HEK293 (cell line): ENCODE measurements at regions not wholly inside any gene's neighbourhood (a gene's known extent, or its start where the extent isn't known, plus 50 kb on each side); places are given as distances from the start of the nearest gene placed in this dataset.
"Not testable (repeated sequence)": the region's sequence is repeated elsewhere in the genome, so short reads cannot be mapped to it uniquely, and the experiment has no call there.

Source experiments
- REST ChIP-seq: fragments of 450-650 bp; formaldehyde crosslinking; IDR thresholded peaks from 2 replicates; pipeline ENCODE4 v1.5.1; 2016; ENCODE audit warnings: missing biosample characterization, missing genetic modification characterization
- ZNF280D ChIP-seq: fragments of 450-650 bp; formaldehyde crosslinking; IDR thresholded peaks from 2 replicates; pipeline ENCODE4 v1.5.1; 2016; ENCODE audit warnings: missing biosample characterization, missing genetic modification characterization
- TF ChIP-seq, protein P1 (sequence below): fragments of 450-650 bp; formaldehyde crosslinking; IDR thresholded peaks from 2 replicates; pipeline ENCODE4 v1.5.1; 2016; ENCODE audit warnings: missing biosample characterization, missing genetic modification characterization

DNA sequence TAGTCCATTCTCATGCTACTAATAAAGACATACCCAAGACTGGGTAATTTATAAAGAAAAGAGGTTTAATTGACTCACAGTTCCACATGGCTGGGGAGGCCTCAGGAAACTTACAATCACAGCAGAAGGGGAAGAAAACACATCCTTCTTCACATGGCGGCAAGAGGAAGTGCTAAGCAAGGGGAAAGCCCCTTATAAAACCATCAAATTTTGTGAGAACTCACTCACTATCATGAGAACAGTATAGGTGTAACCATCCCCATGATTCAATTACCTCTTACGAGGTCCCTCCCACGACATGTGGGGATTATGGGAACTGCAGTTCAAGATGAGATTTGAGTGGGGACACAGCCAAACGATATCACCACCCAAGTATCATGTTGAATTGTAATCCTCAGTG, 52.7 kb upstream of the FOXO6 start:
- not testable (repeated sequence) for TF ChIP-seq REST, ZNF280D (tag by site-specific recombination)
- TF ChIP-seq, protein P1, sequence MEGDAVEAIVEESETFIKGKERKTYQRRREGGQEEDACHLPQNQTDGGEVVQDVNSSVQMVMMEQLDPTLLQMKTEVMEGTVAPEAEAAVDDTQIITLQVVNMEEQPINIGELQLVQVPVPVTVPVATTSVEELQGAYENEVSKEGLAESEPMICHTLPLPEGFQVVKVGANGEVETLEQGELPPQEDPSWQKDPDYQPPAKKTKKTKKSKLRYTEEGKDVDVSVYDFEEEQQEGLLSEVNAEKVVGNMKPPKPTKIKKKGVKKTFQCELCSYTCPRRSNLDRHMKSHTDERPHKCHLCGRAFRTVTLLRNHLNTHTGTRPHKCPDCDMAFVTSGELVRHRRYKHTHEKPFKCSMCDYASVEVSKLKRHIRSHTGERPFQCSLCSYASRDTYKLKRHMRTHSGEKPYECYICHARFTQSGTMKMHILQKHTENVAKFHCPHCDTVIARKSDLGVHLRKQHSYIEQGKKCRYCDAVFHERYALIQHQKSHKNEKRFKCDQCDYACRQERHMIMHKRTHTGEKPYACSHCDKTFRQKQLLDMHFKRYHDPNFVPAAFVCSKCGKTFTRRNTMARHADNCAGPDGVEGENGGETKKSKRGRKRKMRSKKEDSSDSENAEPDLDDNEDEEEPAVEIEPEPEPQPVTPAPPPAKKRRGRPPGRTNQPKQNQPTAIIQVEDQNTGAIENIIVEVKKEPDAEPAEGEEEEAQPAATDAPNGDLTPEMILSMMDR, result not testable (repeated sequence)
